NCI-H460 (cell line): ENCODE measurements at regions not wholly inside any gene's neighbourhood (a gene's known extent, or its start where the extent isn't known, plus 50 kb on each side); places are given as distances from the start of the nearest gene placed in this dataset.
A peak's percentile ranks its signal among the peaks of the same experiment; 100 is the strongest.
"Not testable (repeated sequence)": the region's sequence is repeated elsewhere in the genome, so short reads cannot be mapped to it uniquely, and the experiment has no call there.

Source experiments
- DNase-seq: peaks from one replicate; pipeline ENCODE4 v3.0.0-alpha.2; 2016; ENCODE audit warnings: low read depth; ENCODE audit errors: extremely low read depth

DNA sequence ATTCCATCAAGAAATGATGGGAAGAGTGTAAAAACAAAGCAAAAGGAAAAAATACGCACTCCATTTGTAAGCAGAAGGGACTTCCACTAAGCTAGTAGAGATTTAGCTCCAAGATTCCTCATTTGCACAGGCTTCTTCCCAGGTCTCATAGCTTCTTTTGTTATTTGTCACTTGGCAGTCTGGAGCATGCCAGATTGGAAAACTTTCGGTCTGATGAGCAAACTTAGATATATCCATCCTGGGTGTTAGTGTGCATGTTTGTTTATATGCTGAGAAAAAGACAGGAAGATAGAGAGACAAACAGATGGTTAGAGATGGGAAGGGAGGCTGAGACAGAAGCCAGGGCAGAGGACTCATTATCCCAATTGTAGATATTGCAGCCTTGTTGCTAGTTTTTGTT lies 1644.5 kb upstream of the NUDT12 start:
- DNase-seq: no peak

DNA sequence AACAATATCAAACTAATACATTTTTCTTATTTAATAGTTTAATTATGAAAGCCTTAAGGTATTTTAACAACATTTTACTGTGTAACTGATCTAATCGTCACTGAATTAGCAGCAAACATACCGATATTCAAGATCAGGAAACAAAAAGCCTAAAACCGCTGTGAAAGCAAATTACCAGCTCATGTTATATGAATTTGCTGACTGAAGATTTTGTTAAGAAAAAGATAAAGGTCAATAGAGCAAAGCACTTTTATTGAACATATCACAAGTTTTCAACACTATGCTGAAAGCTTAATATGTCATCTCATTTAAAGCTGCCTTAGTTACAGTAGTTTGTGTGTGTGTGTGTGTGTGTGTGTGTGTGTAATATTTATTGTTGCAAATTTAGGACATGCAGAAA lies 1634.9 kb upstream of the NUDT12 start:
- DNase-seq: no peak

DNA sequence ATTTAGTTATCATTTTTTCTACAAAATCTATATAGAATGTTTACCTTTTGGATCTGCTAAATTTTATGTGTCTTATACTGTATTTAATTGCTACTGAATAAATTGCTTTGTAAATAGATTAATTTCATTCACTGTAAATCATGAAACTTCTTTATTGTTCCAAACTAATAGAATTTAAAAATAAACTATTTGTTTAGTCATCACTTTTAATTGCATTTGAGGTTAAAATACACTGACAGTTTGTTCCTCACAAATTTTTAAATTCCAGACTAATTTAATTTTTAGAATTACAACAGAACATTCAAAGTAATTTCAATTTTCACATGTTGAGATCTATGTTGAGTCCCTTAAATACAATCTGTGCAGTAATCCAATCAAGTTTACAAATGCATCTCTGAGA lies 1633.2 kb upstream of the NUDT12 start:
- no peak for DNase-seq

DNA sequence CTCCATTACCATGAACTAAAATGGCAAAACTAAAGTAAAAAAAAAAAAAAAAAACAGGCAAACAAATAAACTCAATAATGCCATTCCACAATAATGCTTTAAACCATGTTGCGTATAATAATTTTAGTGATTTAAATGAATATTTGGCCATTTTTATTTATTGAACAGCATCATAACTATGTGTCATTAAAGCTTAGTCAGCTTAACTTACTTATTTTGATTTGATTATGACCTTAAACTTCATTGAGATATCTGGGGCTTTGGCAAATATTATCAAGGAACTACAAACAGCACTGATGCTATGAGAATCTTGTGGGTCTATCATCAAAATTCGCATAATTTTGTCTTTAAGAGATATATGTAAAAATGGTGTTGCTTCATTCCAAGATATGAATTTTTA lies 1610.3 kb upstream of the NUDT12 start:
- DNase-seq: no peak

DNA sequence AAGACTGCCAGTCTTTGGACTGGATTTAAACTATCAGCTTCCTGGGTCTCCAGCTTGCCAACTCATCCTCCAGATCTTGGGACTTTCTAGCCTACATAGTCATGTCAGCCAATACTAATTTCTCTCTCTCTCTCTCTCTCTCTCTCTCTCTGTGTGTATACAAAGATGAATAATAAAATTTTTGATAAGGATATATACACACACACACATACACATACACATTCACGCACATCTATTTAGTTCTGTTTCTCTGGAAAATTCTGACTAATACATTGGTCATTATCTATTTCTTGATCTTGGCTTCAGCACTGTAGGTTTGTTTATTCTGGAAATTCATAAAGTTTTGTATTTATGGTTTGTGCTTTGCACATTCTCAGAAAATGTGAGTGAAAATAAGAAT lies 1606.2 kb upstream of the NUDT12 start:
- DNase-seq: no peak

DNA sequence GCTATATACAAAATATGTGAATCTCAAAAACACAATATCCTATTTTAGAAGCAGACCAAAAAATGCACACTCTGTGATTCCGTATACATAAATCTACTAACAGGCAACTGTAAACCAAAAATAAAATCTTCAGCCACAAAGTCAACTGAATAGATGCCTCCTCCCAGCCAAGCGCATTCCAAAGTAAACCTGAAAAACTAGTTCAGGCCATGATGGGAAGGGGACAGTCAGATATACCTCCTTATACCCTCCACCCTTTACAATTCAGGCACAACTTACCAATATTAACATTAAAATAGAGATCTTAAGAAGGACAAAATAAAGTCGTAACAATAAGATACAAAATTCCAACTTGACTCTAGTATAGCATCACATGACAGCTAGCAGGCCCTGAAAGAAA lies 1604.5 kb upstream of the NUDT12 start:
- no peak for DNase-seq

DNA sequence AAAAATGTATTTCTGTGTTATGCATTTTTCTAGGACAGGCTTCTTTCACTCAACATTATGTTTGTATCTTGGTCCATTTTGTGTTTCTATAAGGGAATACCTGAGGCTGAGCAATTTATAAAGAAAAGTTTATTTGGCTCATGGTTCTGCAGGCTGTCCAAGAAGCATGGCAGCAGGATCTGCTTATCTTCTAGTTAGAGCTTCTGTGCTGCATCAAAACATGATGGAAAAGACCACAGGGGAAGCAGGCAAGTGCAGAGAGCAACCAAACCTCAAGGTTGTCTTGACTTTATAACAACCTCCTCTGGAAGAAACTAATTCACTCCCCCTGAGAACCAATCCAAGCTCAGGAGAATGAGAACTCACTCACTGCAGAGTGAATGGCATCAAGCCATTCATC lies 1601.0 kb upstream of the NUDT12 start:
- DNase-seq: no peak

DNA sequence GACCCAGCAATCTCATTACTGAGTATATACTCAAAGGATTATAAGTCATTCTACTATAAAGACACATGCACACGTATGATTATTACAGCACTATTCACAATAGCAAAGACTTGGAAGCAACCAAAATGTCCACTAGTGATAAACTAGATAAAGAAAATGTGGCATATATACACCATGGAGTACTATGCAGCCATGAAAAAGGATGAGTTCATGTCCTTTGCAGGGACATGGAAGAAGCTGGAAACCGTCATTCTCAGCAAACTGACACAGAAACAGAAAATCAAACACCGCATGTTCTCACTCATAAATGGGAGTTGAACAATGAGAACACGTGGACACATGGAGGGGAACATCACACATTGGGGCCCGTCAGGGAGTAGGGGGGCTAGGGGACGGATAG lies 1600.0 kb upstream of the NUDT12 start:
- DNase-seq: not testable (repeated sequence)

DNA sequence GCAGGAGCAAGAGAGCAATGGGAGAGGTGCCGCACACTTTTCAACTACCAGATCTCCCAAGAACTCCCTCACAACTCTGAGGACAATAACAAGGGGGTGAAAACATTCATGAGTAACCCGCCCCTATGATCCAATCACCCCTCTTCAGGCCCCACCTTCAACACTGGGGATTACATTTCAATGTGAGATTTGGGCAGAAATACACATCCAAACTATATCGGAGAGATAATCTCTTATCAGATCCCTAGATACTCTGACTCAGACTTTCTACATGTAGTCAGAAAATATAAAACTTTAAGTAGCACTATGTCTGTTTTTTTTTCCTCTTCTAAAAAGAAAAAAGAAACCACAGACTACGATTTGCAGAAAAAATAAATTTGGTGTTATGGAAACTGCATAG lies 1595.9 kb upstream of the NUDT12 start:
- no peak for DNase-seq

DNA sequence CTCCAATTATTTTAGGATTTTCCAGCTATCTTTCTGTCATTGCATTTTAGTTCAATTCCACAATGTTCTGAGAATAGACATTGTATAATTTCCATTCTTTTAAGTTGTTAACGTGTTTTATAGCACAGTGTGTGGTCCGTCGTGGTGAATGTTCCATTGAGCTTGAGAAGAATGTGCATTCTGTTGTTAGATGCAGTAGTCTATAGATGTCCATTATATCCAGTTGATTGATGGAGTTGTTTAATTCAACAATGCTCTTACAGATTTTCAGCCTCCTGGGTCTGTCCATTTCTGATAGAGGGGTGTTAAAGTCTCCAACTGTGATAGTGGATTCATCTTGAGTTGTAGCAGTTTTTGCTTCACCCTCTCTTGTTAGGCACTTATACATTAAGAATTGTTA lies 1587.7 kb upstream of the NUDT12 start:
- DNase-seq: no peak

DNA sequence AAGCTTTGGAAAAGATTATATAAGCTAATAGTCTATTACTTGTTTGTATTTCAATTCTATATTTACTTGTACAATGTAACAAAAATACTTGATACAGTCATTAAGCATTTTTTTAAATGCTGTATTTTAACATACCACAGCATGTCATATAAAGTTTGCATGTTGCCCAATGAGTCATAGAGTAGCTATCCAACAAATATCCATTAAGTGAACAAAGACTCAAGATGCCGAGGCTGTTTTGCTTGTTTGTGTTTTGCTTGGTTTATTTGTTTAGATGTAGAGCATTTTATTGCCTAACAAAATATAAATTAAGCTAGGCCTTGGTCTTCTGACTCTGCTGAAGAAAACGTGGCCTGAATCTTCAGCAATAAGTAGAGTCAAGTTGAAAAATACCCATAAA lies 1584.3 kb upstream of the NUDT12 start:
- DNase-seq: peak; percentile 20

DNA sequence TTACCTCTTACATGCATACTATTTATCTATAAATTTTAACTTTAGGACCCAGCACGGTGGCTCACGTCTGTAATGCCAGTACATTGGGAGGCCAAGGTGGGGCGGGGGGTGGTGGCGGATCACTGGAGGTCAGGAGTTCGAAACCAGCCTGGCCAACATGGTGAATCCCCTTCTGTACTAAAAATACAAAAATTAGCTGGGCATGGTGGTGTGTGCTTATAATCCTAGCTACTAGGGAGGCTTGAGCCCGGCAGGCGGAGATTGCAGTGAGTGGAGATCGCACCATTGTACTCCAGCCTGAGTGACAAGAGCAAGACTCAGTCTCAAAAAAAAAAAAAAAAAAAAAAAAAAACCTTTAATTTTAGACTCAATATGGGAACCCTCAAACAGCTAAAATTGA lies 1582.6 kb upstream of the NUDT12 start:
- no peak for DNase-seq

DNA sequence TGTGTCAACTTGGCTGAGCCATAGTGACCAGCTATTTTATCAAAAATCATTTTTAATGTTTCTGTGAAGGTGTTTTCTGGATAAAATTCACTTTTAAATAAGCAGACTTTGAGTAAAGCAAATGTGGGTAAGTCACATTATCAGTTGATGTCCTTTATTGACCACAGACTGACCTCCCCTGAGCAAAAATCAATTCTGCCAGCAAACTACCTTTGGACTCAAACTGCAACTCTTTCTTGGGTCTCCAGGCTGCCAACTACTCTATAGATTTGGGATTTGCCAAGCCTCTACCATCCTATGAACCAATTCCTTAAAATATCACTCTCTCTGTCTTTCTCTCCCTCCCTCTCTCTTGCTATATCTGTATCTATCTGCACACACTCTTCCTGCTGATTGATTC lies 1571.7 kb upstream of the NUDT12 start:
- no peak for DNase-seq

DNA sequence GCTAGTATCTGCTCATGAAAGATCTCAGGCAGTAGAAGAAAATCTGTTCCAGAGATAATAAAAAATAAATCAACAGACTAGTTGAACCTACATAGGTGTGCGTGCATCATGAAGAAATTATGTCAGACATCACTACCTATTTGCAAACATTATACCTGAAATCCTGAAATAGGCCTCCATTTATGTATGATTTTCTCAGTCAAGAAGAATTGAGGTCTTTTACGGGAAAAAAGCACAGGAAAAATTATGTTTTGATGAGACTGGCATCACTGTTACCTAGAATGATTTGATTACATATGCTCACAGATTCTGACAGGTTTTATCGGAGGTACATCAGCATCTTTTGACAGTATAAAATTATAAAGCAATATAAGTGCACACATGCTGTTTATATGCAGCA lies 1570.5 kb upstream of the NUDT12 start:
- DNase-seq: no peak

DNA sequence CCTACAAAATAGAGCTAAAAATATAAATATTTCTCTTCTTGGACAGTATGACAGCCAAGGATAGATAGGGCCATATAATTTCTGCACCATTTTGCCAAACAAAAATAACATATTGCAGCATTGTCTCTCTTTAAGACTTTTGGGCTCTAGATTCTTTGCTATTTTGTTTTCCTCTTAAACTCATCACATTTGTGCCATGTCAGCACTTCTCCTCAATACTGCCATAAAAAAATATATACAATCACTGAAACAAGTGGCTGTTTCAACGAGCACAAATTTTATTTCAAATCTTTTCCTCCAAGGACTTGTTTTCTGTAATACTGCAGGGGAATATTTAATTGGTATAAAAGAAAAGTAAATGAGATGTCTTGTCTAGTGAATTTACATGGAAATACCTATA lies 1570.0 kb upstream of the NUDT12 start:
- DNase-seq: no peak

DNA sequence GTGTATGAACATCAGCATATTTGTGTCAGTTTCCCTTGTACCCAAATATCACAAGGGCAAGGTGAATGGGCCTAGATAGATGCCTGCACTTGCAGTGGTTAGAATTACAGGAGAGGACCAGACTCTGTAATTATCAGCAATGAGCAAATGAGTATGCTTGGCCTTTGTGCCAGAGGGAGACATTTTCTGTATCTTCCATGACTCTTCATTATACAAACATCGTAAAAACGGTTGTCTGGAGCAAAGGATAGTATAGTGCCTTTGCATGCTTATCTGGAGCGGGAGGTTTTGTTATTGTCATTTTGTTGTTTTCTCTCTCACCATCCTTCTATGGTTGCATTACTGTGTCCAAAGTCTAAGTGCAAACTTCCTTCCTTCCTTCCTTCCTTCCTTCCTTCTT lies 1568.5 kb upstream of the NUDT12 start:
- no peak for DNase-seq

DNA sequence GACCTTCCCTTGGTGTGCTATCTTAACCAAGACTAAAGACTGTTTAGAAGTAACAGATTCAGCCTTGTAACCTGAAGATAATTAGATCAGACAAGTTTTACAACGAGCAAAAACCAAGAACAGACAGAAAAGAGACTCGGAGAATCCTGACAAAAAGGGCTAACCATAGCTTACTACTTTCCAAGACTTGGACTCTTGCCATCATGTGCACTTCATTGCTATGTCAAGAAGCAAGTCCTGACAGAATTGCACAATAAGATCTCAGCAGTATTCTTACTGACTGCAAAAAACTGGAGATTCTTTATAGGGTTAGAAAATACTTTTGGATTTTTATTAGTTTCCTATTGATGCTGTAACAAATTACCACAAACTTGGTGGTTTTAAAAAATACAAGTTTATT lies 1539.0 kb upstream of the NUDT12 start:
- DNase-seq: no peak

DNA sequence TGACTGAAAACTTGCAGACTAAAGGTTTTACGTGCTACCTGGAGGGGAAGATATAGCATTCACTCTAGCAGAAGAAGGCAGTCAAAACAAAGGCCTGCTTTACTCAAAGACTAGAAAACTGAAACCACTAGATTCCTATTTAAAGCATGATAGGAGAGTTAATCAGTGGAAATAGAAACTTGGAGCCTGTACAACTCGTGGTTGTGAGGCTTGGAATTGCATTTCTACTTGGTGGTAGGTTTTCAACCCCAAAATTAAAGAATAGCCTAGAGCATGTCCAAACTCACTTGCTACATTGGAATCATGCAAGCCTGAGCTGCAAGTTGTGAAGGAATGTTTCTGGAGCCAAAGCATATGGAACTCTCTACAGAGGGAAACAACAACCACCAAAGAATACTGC lies 1526.4 kb upstream of the NUDT12 start:
- DNase-seq: no peak

DNA sequence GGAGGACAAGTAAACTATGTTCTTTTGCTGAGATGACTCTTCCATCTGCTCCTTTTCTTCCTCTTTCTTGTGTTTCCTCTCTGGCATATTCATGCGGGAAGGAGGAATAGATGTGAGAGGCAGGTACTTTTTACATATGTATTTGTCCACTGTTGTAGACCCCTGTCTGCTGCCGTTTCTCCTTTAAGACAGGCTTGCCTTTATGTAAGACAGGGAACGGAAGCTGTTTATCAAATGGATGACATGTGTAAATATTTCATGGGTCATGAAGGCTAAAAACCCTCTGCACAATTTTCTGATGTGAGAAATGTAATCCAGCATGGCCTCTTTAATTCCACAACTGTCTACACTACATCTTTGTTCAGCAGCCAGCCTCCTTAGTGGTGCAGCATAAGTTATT lies 1525.5 kb upstream of the NUDT12 start:
- DNase-seq: no peak

DNA sequence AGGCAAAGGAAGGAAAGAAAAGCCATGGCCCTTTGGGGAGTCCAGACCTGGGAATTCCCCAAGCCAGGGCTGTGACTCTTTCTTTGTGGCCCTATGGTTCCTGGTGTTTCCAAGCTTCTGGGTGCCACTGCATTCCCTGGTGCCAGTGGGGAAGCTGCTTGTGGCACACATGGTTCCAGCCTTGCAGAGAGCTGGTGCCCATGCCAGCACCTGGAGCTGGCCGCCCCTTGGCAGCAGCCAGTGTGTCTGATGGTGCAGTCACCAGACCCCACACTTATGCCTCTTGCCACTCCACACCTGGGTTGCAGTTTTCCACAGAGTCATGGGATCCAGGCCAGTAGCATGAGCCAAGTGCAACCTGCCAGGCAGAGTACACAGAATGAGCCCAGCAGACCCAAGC lies 1495.3 kb upstream of the NUDT12 start:
- DNase-seq: no peak

DNA sequence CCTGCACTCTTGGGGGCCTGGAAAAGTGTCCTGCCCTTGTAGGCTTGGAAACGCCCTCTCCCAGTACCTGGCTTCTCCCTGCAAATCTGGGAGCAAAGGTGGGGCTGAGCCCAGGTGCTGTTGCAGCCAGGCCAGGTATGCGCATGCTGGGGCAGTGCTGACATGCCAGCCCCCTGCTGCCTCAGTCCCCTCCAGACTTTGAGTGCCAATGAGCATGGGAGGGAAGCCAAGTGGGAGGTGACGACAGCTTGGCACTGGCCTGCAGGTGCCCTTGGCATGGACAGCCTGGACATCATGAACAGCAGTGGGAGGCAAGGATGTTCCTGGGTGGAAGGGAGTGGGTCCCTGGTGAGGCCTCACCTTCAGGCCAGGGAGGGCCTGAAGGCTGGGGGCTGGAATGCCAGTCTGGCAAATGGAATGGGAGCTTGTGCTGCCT lies 1494.4 kb upstream of the NUDT12 start:
- DNase-seq: no peak

DNA sequence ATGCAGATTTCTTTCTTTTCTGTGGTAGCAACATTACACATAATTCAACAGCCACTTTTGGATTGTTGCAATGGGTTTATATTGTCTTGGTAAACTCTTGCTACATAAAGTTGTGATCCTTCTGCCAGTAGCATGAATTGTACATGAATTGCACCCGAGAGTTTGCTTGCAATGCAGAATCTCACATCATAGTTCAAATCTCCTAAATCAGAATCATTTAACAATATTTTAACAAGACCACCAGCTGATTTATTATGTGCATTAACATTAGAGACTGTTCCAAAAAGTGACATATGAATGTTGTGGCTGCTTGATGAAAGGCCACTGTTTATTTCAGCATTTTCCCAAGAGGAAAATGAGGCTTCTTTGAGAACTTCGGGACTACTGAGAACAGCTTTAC lies 1491.8 kb upstream of the NUDT12 start:
- no peak for DNase-seq

DNA sequence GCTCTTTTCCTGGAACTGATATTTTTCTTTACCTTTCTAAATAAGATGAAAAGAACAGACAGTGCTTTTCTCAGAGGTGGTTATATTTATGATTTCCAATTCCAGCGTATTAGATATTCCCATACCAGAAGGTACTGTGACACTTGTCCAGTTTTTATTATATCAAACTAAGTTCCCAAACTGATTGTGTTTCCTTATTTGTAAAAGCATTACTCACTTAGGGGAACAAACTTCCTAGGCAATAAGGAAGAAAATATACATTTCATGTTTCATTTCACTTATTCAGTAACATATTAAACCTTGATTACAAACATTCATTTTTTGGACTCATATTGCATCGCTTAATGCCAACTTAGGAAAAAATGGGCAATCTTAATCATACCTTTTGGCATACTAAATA lies 1480.0 kb upstream of the NUDT12 start:
- no peak for DNase-seq

DNA sequence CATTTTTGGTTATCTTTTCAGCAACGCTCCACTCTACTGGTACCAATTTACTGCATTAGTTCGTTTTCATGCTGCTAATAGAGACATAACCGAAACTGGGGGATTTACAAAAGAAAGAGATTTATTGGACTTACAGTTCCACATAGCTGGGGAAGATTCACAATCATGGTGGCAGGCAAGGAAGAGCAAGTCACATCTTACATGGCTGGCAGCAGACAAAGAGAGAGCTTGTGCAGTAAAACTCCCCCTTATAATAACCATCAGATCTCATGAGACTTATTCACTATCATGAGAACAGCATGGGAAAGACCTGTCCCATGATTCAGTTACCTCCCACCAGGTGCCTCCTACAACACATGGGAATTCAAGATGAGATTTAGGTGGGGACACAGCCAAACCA lies 1474.2 kb upstream of the NUDT12 start:
- not testable (repeated sequence) for DNase-seq
